NOMO-1 treated with dmso at 0.1 percent for 144 hours (cell line): ENCODE measurements at regions not wholly inside any gene's neighbourhood (a gene's known extent, or its start where the extent isn't known, plus 50 kb on each side); places are given as distances from the start of the nearest gene placed in this dataset.

ENCODE experiments used
- DNase-seq: peaks from one replicate; lab custom pipeline; 2025; ENCODE audit not compliant: unreplicated experiment; lab: John Stamatoyannopoulos, UW

DNA sequence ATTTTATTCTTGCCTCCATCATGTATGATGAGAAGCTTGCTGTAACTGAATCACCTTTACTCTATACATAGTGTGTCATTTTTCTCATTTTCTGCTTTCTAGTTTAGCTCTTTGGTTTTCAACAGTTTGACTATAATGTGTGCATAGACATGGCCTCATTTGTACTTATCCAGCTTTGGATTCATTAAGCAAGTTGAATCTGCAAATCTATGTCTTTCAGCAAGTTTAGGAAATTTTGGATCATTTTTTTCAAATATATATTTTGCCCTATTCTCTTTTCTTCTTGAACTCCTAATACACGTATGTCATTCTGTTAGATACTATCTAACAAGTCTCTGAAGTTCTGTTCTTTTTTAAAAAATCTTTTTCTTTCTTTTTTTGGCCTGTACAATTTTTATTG lies 57.8 kb downstream of the PRLHR start:
- DNase-seq = no peak

- no peak for DNase-seq
Measured at GRCh38 chr10:118534136-118534535, 61.3 kb downstream of the PRLHR start.

DNA sequence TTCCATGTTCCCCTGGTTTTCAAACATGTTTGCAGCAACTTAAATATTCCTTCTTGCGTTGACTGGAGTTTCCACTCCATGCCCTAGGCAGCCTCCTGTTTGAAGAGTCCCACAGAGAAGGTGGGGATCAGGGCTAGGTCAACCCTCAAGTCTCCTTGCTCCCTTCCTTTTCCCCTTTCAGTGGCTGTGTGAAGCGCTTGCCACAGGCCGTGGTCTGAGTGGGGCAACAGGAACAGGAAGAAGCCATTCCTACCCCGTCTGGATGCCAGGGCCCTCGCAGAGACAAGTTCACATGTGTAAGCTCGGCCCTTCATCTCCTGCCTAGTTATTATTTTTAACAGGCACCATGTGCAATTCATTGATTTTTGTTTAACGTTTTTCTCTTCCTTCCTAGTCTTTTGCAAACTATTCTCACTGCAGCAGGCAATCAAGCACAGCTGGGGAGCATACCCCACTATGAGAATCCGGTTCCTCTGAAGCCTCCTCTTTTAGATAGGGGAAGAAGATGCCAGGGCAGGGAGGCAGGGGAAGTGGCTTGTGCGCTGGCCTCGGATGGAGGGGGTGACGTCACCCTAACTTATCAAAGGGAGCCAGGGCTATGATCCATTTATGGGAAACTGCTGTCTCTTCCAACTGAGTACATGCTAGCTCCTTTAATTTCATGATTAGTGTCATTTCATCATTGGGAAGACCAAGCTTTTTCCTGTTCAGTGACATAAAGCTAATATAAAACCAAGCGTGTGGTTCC lies 64.2 kb downstream of the PRLHR start:
- peak; percentile 83 for DNase-seq

- DNase-seq = no peak
Measured at GRCh38 chr10:118528426-118528825, 67.0 kb downstream of the PRLHR start.

- DNase-seq = no peak
Measured at GRCh38 chr10:118523775-118524174, 71.7 kb downstream of the PRLHR start.

- peak; percentile 17 for DNase-seq
Measured at GRCh38 chr10:118522791-118523498, 72.5 kb downstream of the PRLHR start.

DNA sequence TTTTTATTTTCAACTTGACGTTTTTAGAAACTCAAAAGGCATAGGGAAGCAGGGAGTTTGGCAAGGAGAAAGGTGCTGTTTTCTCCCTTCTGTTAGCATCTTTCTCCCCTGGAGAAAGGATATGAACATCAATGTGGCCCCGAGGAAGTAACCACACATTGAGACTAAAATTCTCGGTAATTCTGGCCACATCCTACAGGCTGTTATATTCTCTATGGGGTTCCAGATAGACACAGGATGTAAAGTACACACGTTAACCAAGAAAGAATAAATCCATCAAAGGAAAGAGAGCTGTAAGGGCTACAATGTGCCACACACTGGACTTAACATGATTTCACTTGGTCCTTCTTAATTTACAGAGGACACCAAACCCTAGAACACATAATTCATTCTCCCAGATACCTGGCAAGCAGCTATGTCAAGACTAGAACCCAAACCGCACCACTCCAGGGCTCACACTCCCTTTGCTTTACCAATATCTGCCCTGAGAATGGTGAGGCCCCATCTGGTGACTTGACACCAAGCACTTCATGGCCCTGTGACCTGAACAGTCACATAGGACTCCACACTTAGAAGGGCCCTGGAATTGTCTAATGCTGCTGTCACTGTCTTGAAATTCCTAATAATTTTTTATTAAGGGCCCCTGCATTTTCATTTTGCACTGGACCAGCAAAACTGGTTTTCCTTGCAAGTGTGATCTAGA lies 73.9 kb downstream of the PRLHR start:
- no peak for DNase-seq

DNA sequence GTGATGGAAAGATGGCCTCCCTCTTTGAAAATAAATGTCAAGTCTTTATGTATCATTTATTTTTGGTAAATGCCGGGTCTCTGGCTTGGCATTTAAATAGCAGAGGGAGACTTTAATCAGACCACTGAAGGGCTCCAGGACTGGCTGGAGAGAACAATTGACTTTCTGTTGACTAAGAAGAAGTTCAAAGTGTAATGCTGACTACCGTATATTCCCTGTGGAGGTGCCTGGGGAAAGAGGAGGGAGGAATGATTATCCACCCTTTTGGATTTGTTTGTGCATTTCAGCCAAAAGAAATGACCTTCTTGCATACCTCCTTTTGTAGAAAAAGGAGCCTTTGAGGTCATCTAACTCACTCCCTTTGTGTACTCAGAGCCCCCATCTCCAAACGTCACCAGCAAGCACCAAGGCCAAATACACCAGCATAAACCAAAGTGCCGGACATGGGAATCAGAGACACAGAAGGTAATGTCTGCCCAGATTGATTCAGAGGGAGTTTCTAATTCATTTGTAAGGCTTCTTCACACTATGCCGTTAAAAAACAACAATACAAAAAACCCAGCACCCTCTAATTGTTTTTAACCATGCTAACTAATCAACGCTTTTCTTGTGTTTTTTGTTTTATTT lies 75.2 kb downstream of the PRLHR start:
- no peak for DNase-seq

DNA sequence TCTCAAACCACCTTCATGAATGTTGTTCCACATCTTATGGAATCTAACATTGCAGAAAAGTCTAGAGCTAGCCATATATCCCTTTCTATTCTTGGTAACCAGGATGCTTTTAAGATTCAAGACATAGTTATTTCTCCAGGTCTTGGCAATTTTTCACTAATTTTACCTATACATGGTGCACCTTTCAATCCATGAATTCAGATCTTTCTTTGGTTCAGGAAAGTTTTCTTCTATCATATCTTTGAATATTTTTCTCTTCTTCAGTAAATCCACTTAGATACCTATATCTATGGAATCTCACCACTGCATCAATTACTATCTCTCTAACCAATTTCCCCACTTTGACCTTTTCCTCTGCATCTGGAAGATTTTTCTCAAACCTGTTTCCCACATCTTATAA lies 77.4 kb downstream of the PRLHR start:
- DNase-seq = no peak

- peak; percentile 4 for DNase-seq
Measured at GRCh38 chr10:118516716-118517115, 78.7 kb downstream of the PRLHR start.

DNA sequence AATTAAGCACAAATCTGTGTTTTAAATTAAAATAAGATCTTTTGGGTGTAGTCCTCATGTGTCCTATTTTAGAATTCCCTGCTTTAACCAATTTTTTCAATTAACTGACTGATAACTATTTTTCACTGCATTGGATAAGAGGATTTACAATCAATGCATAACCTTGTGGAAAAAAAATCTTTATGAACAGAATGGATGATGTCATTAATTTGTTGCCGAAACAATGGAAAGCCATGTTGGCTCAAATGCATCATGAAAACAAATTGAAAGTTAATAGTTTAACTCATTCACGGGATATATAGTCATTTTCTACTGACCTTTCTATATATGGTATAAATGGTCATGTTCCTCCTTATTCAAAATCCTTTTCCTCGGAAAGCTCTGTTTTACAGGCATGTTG lies 82.3 kb downstream of the PRLHR start:
- DNase-seq = no peak

GRCh38 chr10:118511711-118512110 lies 83.7 kb downstream of the PRLHR start:
- DNase-seq = peak; percentile 85

DNA sequence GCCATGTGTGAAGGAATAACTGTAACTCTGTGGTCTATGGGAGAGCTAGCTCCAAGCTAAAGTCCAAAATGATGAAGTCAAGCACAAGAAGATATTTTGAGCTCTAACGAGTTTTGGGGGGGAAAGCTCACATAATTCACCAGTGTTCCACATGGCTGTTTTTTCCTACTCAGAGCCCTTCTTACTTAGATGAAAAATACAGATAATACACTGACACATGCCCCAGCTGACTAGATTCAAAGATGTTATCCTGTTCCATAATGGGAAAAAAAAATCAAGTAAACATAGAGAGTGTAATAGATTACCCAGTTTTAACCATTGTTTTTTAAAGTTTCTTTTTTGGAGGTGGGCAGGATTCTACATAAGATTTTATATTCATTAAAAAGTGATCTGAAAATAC lies 86.6 kb downstream of the PRLHR start:
- no peak for DNase-seq

DNA sequence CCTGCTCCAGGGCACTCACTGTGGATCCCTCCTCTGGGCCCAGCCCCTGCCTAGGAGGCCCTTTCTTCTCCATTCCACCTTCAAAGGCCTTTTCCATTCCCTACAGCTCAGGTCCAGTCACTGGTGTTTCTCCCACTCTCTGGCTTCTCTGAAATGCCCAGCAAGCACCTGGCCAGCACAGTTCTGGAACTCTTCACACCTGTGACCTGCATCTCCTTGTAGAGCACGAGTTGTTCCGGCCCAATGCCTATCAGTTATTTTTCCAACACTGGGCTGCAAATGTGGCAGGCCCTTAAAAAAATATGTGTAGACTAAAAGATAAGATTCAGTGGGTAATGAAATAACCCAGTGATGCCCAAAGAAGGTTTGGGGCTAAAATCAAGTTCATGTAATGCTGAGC lies 87.1 kb downstream of the PRLHR start:
- DNase-seq = no peak

DNA sequence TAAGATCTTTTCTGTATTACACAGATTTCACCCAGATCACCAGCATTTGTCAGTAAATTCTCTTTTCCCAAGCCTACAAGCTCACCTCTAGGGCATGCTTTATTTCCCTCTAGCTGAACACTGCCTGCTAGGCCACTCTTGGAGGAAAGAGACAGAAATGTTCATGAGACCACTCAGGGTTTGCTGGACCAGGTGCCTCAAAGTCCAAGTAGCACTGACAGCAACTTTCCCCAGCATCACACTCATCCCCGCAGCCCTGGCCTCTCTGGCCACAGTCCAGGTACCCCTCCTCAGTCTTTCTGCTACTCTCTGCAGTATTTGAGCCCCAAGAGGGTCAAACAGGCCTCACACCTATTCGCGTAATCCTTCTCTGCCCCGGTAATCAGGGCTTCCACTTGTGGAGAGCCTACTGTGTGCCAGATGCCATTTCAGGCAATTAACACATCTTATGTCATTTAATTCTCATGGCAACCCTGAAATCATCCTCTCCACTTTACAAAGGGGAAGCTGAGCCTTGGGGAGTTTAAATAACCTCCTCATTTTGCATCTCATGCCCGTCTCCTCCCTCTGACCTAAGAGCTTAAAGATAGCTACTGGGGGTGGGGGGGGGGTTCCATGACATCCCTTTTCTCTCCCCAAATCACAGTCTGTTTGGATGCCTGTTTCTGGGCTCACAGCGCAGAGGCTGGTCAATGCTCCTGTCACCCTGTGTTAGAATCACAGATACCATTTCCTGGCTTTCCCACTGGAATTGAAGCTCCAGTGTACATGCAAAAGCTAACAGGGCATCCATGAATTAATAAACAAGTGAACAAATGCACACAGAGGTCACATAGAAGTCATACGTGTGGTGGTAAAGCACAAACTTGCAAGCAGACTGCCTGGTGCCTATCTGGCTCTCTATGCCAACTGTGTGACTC lies 88.5 kb downstream of the PRLHR start:
- no peak for DNase-seq

DNA sequence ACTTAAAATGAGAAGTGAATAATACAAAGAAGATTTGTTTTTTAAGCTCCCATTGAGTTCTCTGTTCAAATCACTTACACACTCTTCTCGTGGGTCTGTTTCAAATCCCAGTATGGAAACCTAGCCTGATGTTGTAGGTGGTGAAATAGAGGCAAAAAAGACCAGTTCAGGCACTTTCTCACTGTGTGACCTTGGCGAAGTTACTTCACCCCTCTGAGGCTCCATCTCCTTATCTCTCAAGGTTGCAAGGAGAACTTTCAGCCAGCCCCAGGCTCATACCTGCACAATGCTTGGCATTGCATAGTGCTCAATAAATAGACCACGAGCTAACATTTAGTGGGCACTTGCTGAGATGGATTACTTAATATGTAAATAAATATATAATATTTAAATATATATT lies 90.1 kb downstream of the PRLHR start:
- no peak for DNase-seq

DNA sequence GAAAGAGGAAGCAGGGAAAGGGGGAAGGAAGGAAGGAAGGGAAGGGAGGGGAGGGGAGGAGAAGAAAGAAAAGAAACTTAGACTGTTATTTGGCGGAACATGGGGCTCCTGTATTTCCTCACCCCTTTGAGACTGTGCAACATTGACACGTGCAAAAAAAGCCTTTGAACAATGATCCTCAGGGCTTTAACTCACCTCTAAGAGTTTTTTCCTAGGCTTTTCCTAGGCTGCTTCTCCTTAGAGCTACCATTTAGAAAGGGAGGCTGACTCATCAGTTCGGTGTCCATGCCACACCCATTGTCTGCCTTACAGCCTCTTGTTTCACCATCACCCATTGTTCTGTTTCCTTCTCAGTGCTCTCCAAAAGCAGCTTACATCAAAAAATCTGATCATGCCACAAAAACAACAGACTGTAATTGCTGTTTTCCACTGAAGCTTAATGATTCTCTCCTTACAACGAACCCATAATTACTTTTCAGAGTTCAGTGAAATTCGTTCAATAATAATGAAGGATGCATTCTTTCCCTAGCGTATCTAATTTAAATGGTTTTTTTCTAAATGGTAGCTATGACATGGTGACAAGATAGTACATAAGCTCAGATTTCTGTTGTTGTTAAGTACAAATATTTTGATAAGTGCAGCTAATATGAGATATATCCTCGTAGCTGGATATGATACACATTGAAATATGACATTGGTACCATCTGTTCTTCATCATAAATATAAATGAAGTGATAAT lies 90.8 kb downstream of the PRLHR start:
- DNase-seq = peak; percentile 20

GRCh38 chr10:118504044-118504443 lies 91.4 kb downstream of the PRLHR start:
- no peak for DNase-seq

DNA sequence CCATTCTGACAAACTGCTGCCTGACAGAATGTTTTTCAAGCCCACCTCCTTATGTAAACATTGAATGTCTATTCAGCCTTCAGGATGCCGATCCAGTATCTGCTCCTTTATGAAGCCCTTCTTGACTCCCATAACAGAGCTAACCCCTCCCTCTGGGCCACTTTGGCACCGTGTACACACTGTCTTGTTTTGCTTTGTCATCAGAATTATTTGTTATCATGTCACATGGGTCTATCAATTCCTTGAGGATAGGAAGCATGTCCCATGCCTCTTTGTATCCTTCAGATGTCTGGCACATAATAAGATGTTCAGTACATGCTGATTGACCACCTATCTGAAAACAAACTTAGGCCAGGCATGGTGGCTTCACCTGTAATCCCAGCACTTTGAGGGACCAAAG lies 92.3 kb downstream of the PRLHR start:
- DNase-seq = no peak
